HepG2 (cell line): ENCODE measurements at regions not wholly inside any gene's neighbourhood (a gene's known extent, or its start where the extent isn't known, plus 50 kb on each side); places are given as distances from the start of the nearest gene placed in this dataset.

Source experiments
- ATAC-seq: fragments of 200-7000 bp; cut with Tn5 transposase; 3 replicates; pipeline ENCODE4 v1.9.1; 2020; ENCODE audit warnings: mild to moderate bottlenecking, moderate library complexity
- BruUV-seq: library from RNA; stranded (reverse); fragments of 400-500 nt; replicated peaks from 2 replicates; lab custom pipeline; 2021; lab: Mats Ljungman, UMichigan
- CTCF ChIA-PET: fragments of 300-600 bp; formaldehyde crosslinking; extraction: SDS; loops from one replicate; lab custom pipeline; 2021; ENCODE audit warnings: low total read pairs, inconsistent platforms, low intra/inter-chr PET ratio; lab: Yijun Ruan, JAX
- POLR2A ChIA-PET: fragments of 350-600 bp; sonication (Branson Sonifier 250); formaldehyde crosslinking; loops from one replicate; lab custom pipeline; 2020; ENCODE audit warnings: antibody characterized with exemption, inconsistent platforms; lab: Yijun Ruan, JAX
- DNase-seq: peaks from one replicate; pipeline ENCODE4 v3.0.0-alpha.2; 2015; ENCODE audit warnings: low spot score
- FAIRE-seq: peaks from 3 replicates; lab custom pipeline; 2011; peaks lifted over from hg19 to GRCh38; lab: Jason Lieb, UNC
- H2AFZ ChIP-seq: one replicate; pipeline ENCODE4 v1.6.1; 2011; ENCODE audit warnings: low read length, inconsistent platforms
- H3K27ac ChIP-seq: fragments of 300-600 bp; 3 replicates; pipeline ENCODE4 v1.8.0; 2011; ENCODE audit warnings: mixed run types, mild to moderate bottlenecking, mixed read lengths, low read length, inconsistent platforms; ENCODE audit not compliant: insufficient read depth; ENCODE audit errors: extremely low read length
- H3K27me3 ChIP-seq, 2 experiments: fragments of 200-600 bp in 1 of 2; 2 replicates in 1 of 2; 3 replicates in 1 of 2; pipeline versions ENCODE4 v1.6.0 to v1.8.0; 2011; ENCODE audit warnings: low read length in 2 of 2, mild to moderate bottlenecking in 2 of 2, moderate library complexity in 2 of 2, inconsistent platforms in 1 of 2; ENCODE audit not compliant: insufficient read depth in 2 of 2, control insufficient read depth in 1 of 2
- H3K36me3 ChIP-seq, 2 experiments: fragments of 200-600 bp in 1 of 2; replicated peaks in 1 of 2; 2 replicates in 1 of 2; 3 replicates in 1 of 2; pipeline versions ENCODE4 v1.5.1 to v1.8.0; 2011; ENCODE audit warnings: low read length in 2 of 2, inconsistent platforms in 1 of 2; ENCODE audit not compliant: insufficient read depth in 2 of 2, control insufficient read depth in 1 of 2
- H3K4me1 ChIP-seq: 2 replicates; pipeline ENCODE4 v1.5.1; 2012; ENCODE audit warnings: low read length, inconsistent platforms; ENCODE audit not compliant: insufficient read depth
- H3K4me2 ChIP-seq: 2 replicates; pipeline ENCODE4 v1.6.0; 2011; ENCODE audit warnings: low read depth, low read length, inconsistent platforms
- H3K4me3 ChIP-seq, 3 experiments: fragments of 200-600 bp in 1 of 3; sonication (generic), shearing (Covaris generic) in 1 of 3; replicated peaks in 1 of 3; 2 replicates each; pipeline ENCODE4 v1.5.1; 2011 to 2016; ENCODE audit warnings: low read length in 3 of 3, inconsistent platforms in 2 of 3, low read depth in 2 of 3, mild to moderate bottlenecking in 2 of 3, control low read depth in 1 of 3, mixed read lengths in 1 of 3; ENCODE audit not compliant: insufficient read depth in 1 of 3
- H3K79me2 ChIP-seq: one replicate; pipeline ENCODE4 v1.6.1; 2011; ENCODE audit warnings: low read length, inconsistent platforms; ENCODE audit not compliant: insufficient read depth
- H3K9ac ChIP-seq: 2 replicates; pipeline ENCODE4 v1.6.0; 2011; ENCODE audit warnings: mild to moderate bottlenecking, low read depth, low read length, inconsistent platforms; ENCODE audit not compliant: insufficient read depth
- H3K9me3 ChIP-seq: 2 replicates; pipeline ENCODE4 v1.5.1; 2012; ENCODE audit warnings: mild to moderate bottlenecking, low read length
- H4K20me1 ChIP-seq: 2 replicates; pipeline ENCODE4 v1.6.0; 2011; ENCODE audit warnings: inconsistent platforms, mild to moderate bottlenecking, low read length, moderate library complexity; ENCODE audit not compliant: insufficient read depth
- DR1 ChIP-seq: sonication (generic); formaldehyde crosslinking; IDR thresholded peaks from 2 replicates; pipeline ENCODE4 v1.8.0; 2021; ENCODE audit warnings: mild to moderate bottlenecking, missing genetic modification reagents, inconsistent platforms
- HOXA9 ChIP-seq: sonication (generic); formaldehyde crosslinking; IDR thresholded peaks from 2 replicates; pipeline ENCODE4 v1.8.1; 2022; ENCODE audit warnings: missing genetic modification reagents, mild to moderate bottlenecking, moderate library complexity, borderline replicate concordance
- MZF1 ChIP-seq: sonication (generic); formaldehyde crosslinking; IDR thresholded peaks from 2 replicates; pipeline ENCODE4 v1.8.1; 2023; ENCODE audit warnings: mild to moderate bottlenecking, missing genetic modification reagents, borderline replicate concordance
- NR1H2 ChIP-seq: sonication (generic); formaldehyde crosslinking; IDR thresholded peaks from 2 replicates; pipeline ENCODE4 v1.8.1; 2022; ENCODE audit warnings: low read depth, missing genetic modification reagents, borderline replicate concordance
- TEAD3 ChIP-seq: optimal IDR thresholded peaks from 2 replicates; pipeline ENCODE3; 2016; ENCODE audit warnings: borderline replicate concordance
- THRA ChIP-seq: sonication (generic); formaldehyde crosslinking; IDR thresholded peaks from 2 replicates; pipeline ENCODE4 v1.4.0; 2020; ENCODE audit warnings: missing genetic modification reagents, borderline replicate concordance
- TRIM24 ChIP-seq: sonication (generic); formaldehyde crosslinking; IDR thresholded peaks from 2 replicates; pipeline ENCODE4 v1.8.0; 2022; ENCODE audit warnings: mild to moderate bottlenecking, missing genetic modification reagents
- ZBTB2 ChIP-seq: sonication (generic); formaldehyde crosslinking; IDR thresholded peaks from 2 replicates; pipeline ENCODE4 v1.8.0; 2022; ENCODE audit warnings: low read depth, missing genetic modification reagents
- ZNF451 ChIP-seq: sonication (generic); formaldehyde crosslinking; IDR thresholded peaks from 2 replicates; pipeline ENCODE4 v1.5.0; 2020; ENCODE audit warnings: mild to moderate bottlenecking, missing genetic modification reagents
- ZNF567 ChIP-seq: sonication (generic); formaldehyde crosslinking; IDR thresholded peaks from 2 replicates; pipeline ENCODE4 v1.8.1; 2023; ENCODE audit warnings: mild to moderate bottlenecking, missing genetic modification reagents, borderline replicate concordance
- WGBS: methylation state at CpG from one replicate; pipeline ENCODE4 v1.1.6; 2017; ENCODE audit warnings: low lambda C conversion rate; 5-methylcytosine and 5-hydroxymethylcytosine counted together
- in situ Hi-C: cut with HindIII; loops from 2 replicates; pipeline ENCODE4 v1.10.0; 2017; ENCODE audit warnings: low pct_unique_long_range_greater_than_20kb; ENCODE audit not compliant: extremely low pct_ligation_motif_present
- intact Hi-C: fragments of 100-400 bp; cut with micrococcal nuclease; formaldehyde crosslinking; loops from one replicate; pipeline ENCODE4 v1.10.0; 2022; ENCODE audit not compliant: unreplicated experiment
- TF ChIP-seq, protein P1 (sequence below): sonication (generic); formaldehyde crosslinking; IDR thresholded peaks from 2 replicates; pipeline ENCODE4 v1.5.1; 2020; ENCODE audit warnings: mild to moderate bottlenecking, missing genetic modification reagents, moderate library complexity
- TF ChIP-seq, protein P2 (sequence below): sonication (generic); formaldehyde crosslinking; IDR thresholded peaks from 2 replicates; pipeline ENCODE4 v1.4.0; 2020; ENCODE audit warnings: missing genetic modification reagents, mild to moderate bottlenecking, borderline replicate concordance

DNA sequence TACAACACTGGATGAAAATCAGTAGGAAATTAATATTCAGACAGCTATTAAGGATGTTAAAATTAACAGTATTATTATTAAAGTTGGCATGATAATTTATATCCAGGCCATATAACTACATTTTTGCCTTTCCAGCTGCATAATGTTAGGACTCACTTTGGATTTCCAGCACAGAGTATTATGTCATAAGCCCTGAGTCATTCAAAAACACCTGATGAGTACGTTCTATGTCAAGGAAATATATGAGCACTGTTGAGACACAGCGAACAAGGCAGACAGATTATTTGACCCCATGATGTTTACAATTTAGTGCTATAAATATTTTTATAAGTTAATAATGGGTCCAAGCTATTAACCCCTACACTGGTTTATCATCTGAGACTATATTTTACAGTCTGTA lies 59.8 kb upstream of the RIT2 start:
- H4K20me1 ChIP-seq: no peaks in the 10 kb centered on the region
- H3K79me2 ChIP-seq: no peaks in the 10 kb centered on the region
- no peak overlapping the region for H3K9ac ChIP-seq
- no peak overlapping the region for H3K4me3 ChIP-seq
- no peak overlapping the region for H3K4me2 ChIP-seq
- intact Hi-C loops: no loop called here
- CTCF ChIA-PET: no interaction called here
- no peak for ATAC-seq
- no TSS peak for BruUV-seq
- POLR2A ChIA-PET: no interaction called here
- H3K27ac ChIP-seq: no peak overlapping the region
- no peak for FAIRE-seq
- H3K9me3 ChIP-seq: no peaks in the 10 kb centered on the region
- H3K27me3 ChIP-seq: no peaks in the 10 kb centered on the region
- DNase-seq: no peak
- H3K4me1 ChIP-seq: no peaks in the 10 kb centered on the region
- WGBS: 5% methylated on average over 2 of the region's 2 CpGs
- no peaks in the 10 kb centered on the region for H3K36me3 ChIP-seq
- no peak for TF ChIP-seq NR1H2 (CRISPR knock-in tag)
- no peak for TF ChIP-seq TRIM24
- no peak for TF ChIP-seq ZNF451 (CRISPR knock-in tag)
- TF ChIP-seq HOXA9 (CRISPR knock-in tag): no peak
- TF ChIP-seq ZBTB2 (CRISPR knock-in tag): no peak
- TF ChIP-seq TEAD3 (CRISPR knock-in tag): no peak
- TF ChIP-seq, protein P1, sequence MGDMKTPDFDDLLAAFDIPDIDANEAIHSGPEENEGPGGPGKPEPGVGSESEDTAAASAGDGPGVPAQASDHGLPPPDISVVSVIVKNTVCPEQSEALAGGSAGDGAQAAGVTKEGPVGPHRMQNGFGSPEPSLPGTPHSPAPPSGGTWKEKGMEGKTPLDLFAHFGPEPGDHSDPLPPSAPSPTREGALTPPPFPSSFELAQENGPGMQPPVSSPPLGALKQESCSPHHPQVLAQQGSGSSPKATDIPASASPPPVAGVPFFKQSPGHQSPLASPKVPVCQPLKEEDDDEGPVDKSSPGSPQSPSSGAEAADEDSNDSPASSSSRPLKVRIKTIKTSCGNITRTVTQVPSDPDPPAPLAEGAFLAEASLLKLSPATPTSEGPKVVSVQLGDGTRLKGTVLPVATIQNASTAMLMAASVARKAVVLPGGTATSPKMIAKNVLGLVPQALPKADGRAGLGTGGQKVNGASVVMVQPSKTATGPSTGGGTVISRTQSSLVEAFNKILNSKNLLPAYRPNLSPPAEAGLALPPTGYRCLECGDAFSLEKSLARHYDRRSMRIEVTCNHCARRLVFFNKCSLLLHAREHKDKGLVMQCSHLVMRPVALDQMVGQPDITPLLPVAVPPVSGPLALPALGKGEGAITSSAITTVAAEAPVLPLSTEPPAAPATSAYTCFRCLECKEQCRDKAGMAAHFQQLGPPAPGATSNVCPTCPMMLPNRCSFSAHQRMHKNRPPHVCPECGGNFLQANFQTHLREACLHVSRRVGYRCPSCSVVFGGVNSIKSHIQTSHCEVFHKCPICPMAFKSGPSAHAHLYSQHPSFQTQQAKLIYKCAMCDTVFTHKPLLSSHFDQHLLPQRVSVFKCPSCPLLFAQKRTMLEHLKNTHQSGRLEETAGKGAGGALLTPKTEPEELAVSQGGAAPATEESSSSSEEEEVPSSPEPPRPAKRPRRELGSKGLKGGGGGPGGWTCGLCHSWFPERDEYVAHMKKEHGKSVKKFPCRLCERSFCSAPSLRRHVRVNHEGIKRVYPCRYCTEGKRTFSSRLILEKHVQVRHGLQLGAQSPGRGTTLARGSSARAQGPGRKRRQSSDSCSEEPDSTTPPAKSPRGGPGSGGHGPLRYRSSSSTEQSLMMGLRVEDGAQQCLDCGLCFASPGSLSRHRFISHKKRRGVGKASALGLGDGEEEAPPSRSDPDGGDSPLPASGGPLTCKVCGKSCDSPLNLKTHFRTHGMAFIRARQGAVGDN: no peak
- no peak for TF ChIP-seq DR1 (CRISPR knock-in tag)
- TF ChIP-seq, protein P2, sequence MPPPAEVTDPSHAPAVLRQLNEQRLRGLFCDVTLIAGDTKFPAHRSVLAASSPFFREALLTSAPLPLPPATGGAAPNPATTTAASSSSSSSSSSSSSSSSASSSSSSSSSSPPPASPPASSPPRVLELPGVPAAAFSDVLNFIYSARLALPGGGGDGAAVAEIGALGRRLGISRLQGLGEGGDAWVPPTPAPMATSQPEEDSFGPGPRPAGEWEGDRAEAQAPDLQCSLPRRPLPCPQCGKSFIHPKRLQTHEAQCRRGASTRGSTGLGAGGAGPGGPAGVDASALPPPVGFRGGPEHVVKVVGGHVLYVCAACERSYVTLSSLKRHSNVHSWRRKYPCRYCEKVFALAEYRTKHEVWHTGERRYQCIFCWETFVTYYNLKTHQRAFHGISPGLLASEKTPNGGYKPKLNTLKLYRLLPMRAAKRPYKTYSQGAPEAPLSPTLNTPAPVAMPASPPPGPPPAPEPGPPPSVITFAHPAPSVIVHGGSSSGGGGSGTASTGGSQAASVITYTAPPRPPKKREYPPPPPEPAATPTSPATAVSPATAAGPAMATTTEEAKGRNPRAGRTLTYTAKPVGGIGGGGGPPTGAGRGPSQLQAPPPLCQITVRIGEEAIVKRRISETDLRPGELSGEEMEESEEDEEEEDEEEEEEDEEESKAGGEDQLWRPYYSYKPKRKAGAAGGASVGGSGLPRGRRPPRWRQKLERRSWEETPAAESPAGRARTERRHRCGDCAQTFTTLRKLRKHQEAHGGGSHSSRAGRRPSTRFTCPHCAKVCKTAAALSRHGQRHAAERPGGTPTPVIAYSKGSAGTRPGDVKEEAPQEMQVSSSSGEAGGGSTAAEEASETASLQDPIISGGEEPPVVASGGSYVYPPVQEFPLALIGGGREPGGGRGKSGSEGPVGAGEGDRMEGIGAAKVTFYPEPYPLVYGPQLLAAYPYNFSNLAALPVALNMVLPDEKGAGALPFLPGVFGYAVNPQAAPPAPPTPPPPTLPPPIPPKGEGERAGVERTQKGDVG (CRISPR knock-in tag): no peak
- no peak for TF ChIP-seq THRA (CRISPR knock-in tag)
- no peak for TF ChIP-seq MZF1 (CRISPR knock-in tag)
- TF ChIP-seq ZNF567 (CRISPR knock-in tag): no peak
- in situ Hi-C loops: no loop called here
- no peak overlapping the region for H2AFZ ChIP-seq
